NCI-H2227 (cell line): ENCODE measurements at regions not wholly inside any gene's neighbourhood (a gene's known extent, or its start where the extent isn't known, plus 50 kb on each side); places are given as distances from the start of the nearest gene placed in this dataset.
"Not testable (repeated sequence)": the region's sequence is repeated elsewhere in the genome, so short reads cannot be mapped to it uniquely, and the experiment has no call there.

Experiments
- DNase-seq: peaks from one replicate; lab custom pipeline; 2025; ENCODE audit not compliant: unreplicated experiment; lab: John Stamatoyannopoulos, UW

GRCh38 chr21:15568516-15568915 is 161.3 kb upstream of the USP25 start:
- DNase-seq = no peak

DNA sequence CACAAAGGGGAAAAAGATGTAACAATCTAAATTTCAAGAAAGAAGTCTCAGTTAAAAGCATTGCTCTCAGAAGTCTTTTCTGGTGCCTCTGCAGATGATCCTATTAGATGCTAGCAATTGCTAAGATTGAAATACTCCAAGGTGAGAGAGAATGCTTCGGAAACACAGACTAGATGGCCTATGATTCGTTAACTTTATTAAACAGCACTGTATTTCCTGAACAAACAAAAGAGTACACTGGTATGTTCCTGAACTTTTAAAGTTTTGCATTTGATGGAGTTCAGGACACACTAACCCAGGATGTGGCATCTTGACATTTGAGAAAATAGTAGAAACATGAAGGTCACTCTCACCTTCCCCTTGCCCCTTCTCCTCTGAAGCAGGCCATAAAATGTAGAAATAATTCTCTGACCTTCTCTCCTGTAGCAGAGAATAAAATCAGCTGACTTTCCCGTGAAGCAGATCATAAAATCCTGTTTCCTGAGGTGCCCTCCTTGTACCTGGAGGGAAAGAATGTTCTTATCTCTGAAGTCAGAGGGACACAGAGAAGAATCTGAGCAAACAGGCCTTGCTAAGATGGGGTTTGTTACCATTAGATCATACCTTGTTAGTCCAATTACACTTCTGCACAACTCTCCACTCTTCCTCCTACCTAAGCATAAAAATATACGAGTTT is 142.9 kb upstream of the USP25 start:
- no peak for DNase-seq

GRCh38 chr21:15592271-15592860 is 137.4 kb upstream of the USP25 start:
- no peak for DNase-seq

GRCh38 chr21:15592957-15593356 is 136.8 kb upstream of the USP25 start:
- no peak for DNase-seq

DNA sequence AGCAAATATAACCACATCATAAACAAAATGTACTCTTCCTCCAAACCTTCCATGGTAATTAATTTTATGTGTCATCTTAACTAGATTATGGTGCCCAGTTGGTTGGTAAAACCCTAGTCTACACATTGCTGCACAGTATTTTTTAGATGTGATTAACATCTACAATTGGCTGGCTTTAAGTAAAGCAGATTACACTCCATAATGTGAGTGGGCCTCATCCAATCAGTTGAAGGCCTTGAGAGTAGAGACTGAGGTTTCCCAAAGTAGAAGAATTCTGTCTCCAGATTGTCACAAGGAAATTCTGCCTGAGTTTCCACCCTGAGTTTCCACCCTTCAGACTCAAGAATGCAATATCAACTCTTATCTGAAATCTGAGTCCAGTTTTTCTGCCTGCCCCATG is 128.4 kb upstream of the USP25 start:
- no peak for DNase-seq

GRCh38 chr21:15604413-15604812 is 125.4 kb upstream of the USP25 start:
- DNase-seq = no peak

DNA sequence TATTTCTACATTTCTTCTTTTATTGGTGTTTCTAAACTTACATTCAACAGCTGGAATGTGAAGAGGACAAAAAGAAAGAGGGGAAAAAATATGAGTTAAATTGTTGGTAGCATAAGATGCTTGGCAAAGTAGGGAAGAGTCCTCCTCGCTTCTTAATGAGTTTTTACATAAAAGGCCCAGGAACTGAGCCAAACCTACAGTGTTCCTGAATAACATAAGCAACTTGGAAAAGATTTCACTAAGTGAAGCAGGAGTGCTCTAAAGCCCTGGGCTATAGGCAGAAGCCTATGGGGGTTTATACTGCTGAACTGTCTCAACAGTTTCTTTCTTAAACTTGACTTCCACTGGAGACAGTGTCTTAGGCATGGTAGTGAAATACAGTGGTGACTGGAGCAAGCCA is 115.0 kb upstream of the USP25 start:
- no peak for DNase-seq

- no peak for DNase-seq
Measured at GRCh38 chr21:15616864-15617574, 112.8 kb upstream of the USP25 start.

GRCh38 chr21:15617964-15618363 is 111.8 kb upstream of the USP25 start:
- no peak for DNase-seq

- no peak for DNase-seq
Measured at GRCh38 chr21:15620892-15621291, 108.9 kb upstream of the USP25 start.

- DNase-seq = no peak
Measured at GRCh38 chr21:15624646-15625045, 105.1 kb upstream of the USP25 start.

- DNase-seq = no peak
Measured at GRCh38 chr21:15625363-15625762, 104.4 kb upstream of the USP25 start.

- no peak for DNase-seq
Measured at GRCh38 chr21:15626031-15626430, 103.8 kb upstream of the USP25 start.

DNA sequence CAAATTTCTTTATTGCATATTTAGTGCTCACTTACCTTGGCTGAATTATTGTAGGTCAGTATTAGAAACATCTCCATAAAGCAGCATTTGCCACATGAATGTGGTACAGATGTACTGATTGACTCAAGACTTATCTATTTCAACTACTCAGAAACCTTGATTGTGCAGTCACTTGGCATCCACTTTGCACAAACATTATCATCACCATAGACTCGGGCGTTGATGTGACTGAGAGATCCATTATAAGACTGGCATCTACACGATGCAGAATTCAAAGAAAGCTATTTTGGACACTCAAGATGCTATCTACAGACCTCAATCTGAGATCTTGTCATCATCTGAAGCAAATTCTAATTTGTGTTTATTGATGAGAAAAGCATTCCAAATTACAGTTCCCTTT is 102.8 kb upstream of the USP25 start:
- no peak for DNase-seq

DNA sequence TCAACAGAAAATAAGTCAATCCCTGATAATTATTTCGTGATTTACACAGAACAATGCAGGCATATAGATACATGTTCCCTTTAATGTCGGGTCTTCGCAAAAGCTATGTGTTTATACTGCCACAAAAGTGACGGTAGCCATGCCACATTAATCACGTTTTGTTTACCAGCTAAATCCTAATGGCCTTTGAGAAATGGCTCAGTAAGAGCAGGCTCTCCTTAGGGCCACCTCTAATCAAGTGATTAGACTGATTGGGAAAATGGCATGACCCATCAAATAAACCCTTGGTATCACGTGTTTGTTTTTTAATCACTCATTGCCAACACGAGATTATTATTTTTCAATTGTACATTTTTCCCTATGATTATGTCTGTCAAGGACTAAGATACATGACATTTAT is 102.0 kb upstream of the USP25 start:
- no peak for DNase-seq

GRCh38 chr21:15631342-15631741 is 98.4 kb upstream of the USP25 start:
- DNase-seq = no peak

- DNase-seq = not testable (repeated sequence)
Measured at GRCh38 chr21:15634541-15634940, 95.2 kb upstream of the USP25 start.

DNA sequence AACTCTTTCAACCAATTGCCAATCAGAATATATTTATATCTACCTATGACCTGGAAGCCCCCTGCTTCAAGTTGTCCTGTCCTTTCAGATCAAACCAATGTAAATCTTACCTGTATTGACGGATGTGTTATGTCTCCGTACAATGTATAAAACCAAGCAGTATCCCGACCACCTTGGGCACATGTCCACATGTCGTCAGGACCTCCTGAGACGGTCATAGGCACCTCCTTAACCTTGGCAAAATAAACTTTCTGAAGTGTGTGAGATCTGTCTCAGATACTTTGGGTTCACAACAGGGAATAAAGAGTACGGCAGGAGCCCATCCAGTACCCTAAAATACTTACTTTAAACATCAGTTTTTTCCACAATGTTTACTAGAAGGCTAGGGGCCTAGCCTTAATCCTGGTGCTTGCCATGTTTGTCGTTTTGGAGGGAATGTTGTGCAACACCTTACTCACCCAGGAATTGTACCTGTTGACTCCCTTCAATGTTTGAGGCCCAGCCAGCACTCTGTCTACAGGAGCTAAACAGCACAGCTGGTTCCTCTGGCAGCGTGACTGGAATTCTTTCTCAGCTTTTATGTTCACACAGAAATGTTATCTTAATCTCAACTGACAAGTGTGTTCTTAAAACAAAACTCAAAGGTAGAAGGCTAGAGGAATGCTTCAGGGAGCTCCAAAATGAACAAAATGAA is 90.8 kb upstream of the USP25 start:
- no peak for DNase-seq

GRCh38 chr21:15640113-15640512 is 89.7 kb upstream of the USP25 start:
- not testable (repeated sequence) for DNase-seq

- DNase-seq = no peak
Measured at GRCh38 chr21:15644489-15644888, 85.3 kb upstream of the USP25 start.

DNA sequence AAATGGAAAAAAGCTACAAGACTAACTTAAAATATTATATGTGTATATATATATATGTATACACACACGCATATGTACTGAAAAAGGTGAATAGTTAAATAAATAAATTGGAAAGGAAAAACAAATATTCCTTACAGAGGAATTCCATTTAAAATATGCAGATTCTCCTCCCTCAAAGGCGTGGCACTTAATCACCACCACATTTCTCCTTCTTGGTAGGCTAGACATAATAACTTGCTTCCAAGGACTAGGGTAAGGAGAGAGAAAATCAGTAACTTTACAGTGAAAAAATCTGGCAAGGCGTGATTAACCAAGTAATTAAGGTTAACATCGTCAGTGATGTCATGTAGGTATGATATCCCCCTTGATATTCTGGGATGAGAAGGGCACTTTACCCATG is 84.0 kb upstream of the USP25 start:
- no peak for DNase-seq

DNA sequence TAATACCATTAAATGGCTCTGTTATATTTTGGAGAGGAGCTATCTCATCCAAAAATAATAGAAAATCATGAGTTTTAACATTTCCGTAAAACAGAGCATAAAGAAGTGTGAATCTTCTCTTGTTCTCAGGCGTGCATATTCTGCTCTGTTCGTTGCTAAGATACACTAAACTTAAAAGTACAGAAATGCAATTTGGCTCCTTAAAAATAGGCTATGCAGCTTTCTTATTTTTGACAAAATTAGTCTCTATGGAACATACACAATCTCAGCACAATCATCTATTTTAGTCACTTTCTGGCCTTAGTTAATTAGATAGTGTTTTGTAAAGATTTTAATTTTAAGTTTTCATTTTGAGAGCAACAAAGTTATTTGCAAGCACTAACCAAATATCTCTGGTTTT is 79.0 kb upstream of the USP25 start:
- no peak for DNase-seq
